HCT116 (cell line): ENCODE measurements at regions not wholly inside any gene's neighbourhood (a gene's known extent, or its start where the extent isn't known, plus 50 kb on each side); places are given as distances from the start of the nearest gene placed in this dataset.

ENCODE experiments used
- ATAC-seq: fragments of 200-7000 bp; cut with Tn5 transposase; 2 replicates; pipeline ENCODE4 v1.9.1; 2020; ENCODE audit warnings: mild to moderate bottlenecking, moderate library complexity
- BruUV-seq: library from RNA; stranded (reverse); fragments of 400-500 nt; replicated peaks from 2 replicates; lab custom pipeline; 2021; lab: Mats Ljungman, UMichigan
- CTCF ChIA-PET: fragments of 300-600 bp; sonication (Branson Sonifier 250); formaldehyde crosslinking; loops from one replicate; lab custom pipeline; 2021; ENCODE audit warnings: antibody characterized with exemption; lab: Charles Lee
- POLR2A ChIA-PET: fragments of 300-600, 350-600 bp; sonication (Branson Sonifier 250); formaldehyde crosslinking; loops from one replicate; lab custom pipeline; 2021; ENCODE audit warnings: antibody characterized with exemption; lab: Charles Lee
- RAD21 ChIA-PET, 2 experiments: fragments of 300-600 bp; sonication (Branson Sonifier 250); formaldehyde crosslinking; loops; one replicate each; lab custom pipeline; 2023; ENCODE audit warnings: low total read pairs in 2 of 2; ENCODE audit not compliant: uncharacterized antibody in 2 of 2, unreplicated experiment in 2 of 2, low non-redundant PET in 1 of 2; lab: Charles Lee
- DNase-seq: peaks from one replicate; pipeline ENCODE4 v3.0.0-alpha.2; 2010; ENCODE audit warnings: low read depth, low spot score
- H2AFZ ChIP-seq: fragments of 200-600 bp; shearing (Covaris generic), sonication (generic); 2 replicates; pipeline ENCODE4 v1.6.1; 2017; ENCODE audit warnings: low read depth, mixed run types, mixed read lengths, antibody characterized with exemption, low read length; ENCODE audit not compliant: poor library complexity, severe bottlenecking
- H3K27ac ChIP-seq: 2 replicates; pipeline ENCODE4 v1.5.1; 2012; ENCODE audit warnings: low read depth, low read length
- H3K27me3 ChIP-seq: fragments of 200-600 bp; sonication (generic); 2 replicates; pipeline ENCODE4 v1.6.1; 2016; ENCODE audit warnings: mixed run types, low read length, mixed read lengths; ENCODE audit not compliant: insufficient read depth
- H3K36me3 ChIP-seq, 2 experiments: fragments of 200-500 bp in 1 of 2; fragments of 200-600 bp in 1 of 2; sonication (Bioruptor generic) in 1 of 2; sonication (generic) in 1 of 2; 2 replicates each; pipeline versions ENCODE4 v1.5.1 to v1.6.1; 2014 to 2016; ENCODE audit warnings: low read length in 2 of 2, inconsistent platforms in 1 of 2, mixed read lengths in 1 of 2, mixed run types in 1 of 2; ENCODE audit not compliant: insufficient read depth in 2 of 2, control insufficient read depth in 1 of 2
- H3K4me1 ChIP-seq, 2 experiments: fragments of 200-600 bp in 1 of 2; sonication (generic) in 1 of 2; 2 replicates each; pipeline versions ENCODE4 v1.5.1 to v1.6.1; 2012 to 2017; ENCODE audit warnings: low read length in 2 of 2, inconsistent platforms in 1 of 2, mild to moderate bottlenecking in 1 of 2, mixed read lengths in 1 of 2, mixed run types in 1 of 2, moderate library complexity in 1 of 2; ENCODE audit not compliant: insufficient read depth in 2 of 2, control insufficient read depth in 1 of 2
- H3K4me2 ChIP-seq: fragments of 200-600 bp; sonication (generic); 2 replicates; pipeline ENCODE4 v1.6.1; 2017; ENCODE audit warnings: mixed run types, low read length, mixed read lengths
- H3K4me3 ChIP-seq, 2 experiments: fragments of 200-600 bp in 1 of 2; sonication (generic) in 1 of 2; replicated peaks in 1 of 2; 2 replicates each; pipeline ENCODE4 v1.5.1; 2011 to 2016; ENCODE audit warnings: low read length in 2 of 2, control low read depth in 1 of 2, low read depth in 1 of 2, mild to moderate bottlenecking in 1 of 2, mixed read lengths in 1 of 2, mixed run types in 1 of 2
- H3K79me2 ChIP-seq: fragments of 200-600 bp; sonication (generic); 2 replicates; pipeline ENCODE4 v1.6.1; 2017; ENCODE audit warnings: mild to moderate bottlenecking, mixed run types, low read length, moderate library complexity, mixed read lengths; ENCODE audit not compliant: insufficient read depth
- H3K9ac ChIP-seq: fragments of 200-600 bp; sonication (generic); 2 replicates; pipeline ENCODE4 v1.6.1; 2016; ENCODE audit warnings: low read length, mixed read lengths
- H3K9me2 ChIP-seq: fragments of 200-600 bp; sonication (generic), shearing (Covaris generic); 2 replicates; pipeline ENCODE4 v1.6.1; 2017; ENCODE audit warnings: mixed run types, mild to moderate bottlenecking, moderate library complexity; ENCODE audit not compliant: insufficient read depth
- H3K9me3 ChIP-seq, 2 experiments: fragments of 200-500 bp in 1 of 2; fragments of 200-600 bp in 1 of 2; sonication (Bioruptor generic) in 1 of 2; sonication (generic) in 1 of 2; 2 replicates each; pipeline ENCODE4 v1.6.1; 2014 to 2017; ENCODE audit warnings: low read length in 2 of 2, mixed read lengths in 2 of 2, inconsistent platforms in 1 of 2, low read depth in 1 of 2, mild to moderate bottlenecking in 1 of 2, mixed run types in 1 of 2, moderate library complexity in 1 of 2; ENCODE audit not compliant: control insufficient read depth in 1 of 2, insufficient read depth in 1 of 2
- H4K20me1 ChIP-seq: fragments of 200-600 bp; sonication (generic), shearing (Covaris generic); 2 replicates; pipeline ENCODE4 v1.6.1; 2017; ENCODE audit warnings: mixed run types, mild to moderate bottlenecking, moderate library complexity; ENCODE audit not compliant: insufficient read depth
- CBX3 ChIP-seq: IDR thresholded peaks from 2 replicates; pipeline ENCODE4 v1.6.1; 2012; ENCODE audit warnings: low read depth
- CEBPB ChIP-seq: IDR thresholded peaks from 2 replicates; pipeline ENCODE4 v1.6.1; 2012; ENCODE audit warnings: low read depth
- FOSL1 ChIP-seq: IDR thresholded peaks from 2 replicates; pipeline ENCODE4 v1.6.1; 2012; ENCODE audit warnings: low read depth
- MAX ChIP-seq: IDR thresholded peaks from 2 replicates; pipeline ENCODE4 v1.6.1; 2012
- REST ChIP-seq: IDR thresholded peaks from 2 replicates; pipeline ENCODE4 v1.6.1; 2012; ENCODE audit warnings: low read depth
- ZFX ChIP-seq: fragments of 450-650 bp; IDR thresholded peaks from 2 replicates; pipeline ENCODE4 v1.6.1; 2017
- intact Hi-C: fragments of 100-400 bp; cut with micrococcal nuclease; formaldehyde crosslinking; loops from 2 replicates; pipeline ENCODE4 v1.10.0; 2022
- TF ChIP-seq, protein P1 (sequence below): IDR thresholded peaks from 2 replicates; pipeline ENCODE4 v1.6.1; 2012

GRCh38 chr9:113808391-113809358, 67.4 kb upstream of the ZNF618 start:
- no peaks in the 10 kb centered on the region for H3K36me3 ChIP-seq
- ChIA-PET CTCF (interaction anchor here (1.0 to 1.4 kb wide), 5 partner anchors 10 to 482 kb away, joined by 3 to 9 read pairs (median 4); no protein-coding TSS in a partner anchor), POLR2A (no interaction called here), RAD21 (no interaction called here)
- H4K20me1 ChIP-seq, result no peaks in the 10 kb centered on the region
- no peaks in the 10 kb centered on the region for H3K79me2 ChIP-seq
- H3K4me3 ChIP-seq, result no peak overlapping the region
- intact Hi-C loops, result loop anchor here (5.0 kb wide), 1 partner anchor 154 kb away; no protein-coding TSS in a partner anchor
- H3K4me2 ChIP-seq, result peak overlapping the region; percentile 26; the same call in 1 of the 2 replicates
- no peak overlapping the region for H3K27ac ChIP-seq
- TF ChIP-seq REST (no peak), MAX (peak; percentile 48), CEBPB (peak; percentile 92), ZFX (no peak), CBX3 (peak; percentile 54), FOSL1 (0 out of 2 replicates have a peak, but pooled peaks have one; percentile 4)
- TF ChIP-seq, protein P1, sequence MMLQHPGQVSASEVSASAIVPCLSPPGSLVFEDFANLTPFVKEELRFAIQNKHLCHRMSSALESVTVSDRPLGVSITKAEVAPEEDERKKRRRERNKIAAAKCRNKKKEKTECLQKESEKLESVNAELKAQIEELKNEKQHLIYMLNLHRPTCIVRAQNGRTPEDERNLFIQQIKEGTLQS, result peak; percentile 89
- no peaks in the 10 kb centered on the region for H3K9me3 ChIP-seq
- peak; percentile 26 for DNase-seq
- no peak overlapping the region for H3K9ac ChIP-seq
- H3K9me2 ChIP-seq, result no peaks in the 10 kb centered on the region
- H3K4me1 ChIP-seq, result peaks cover 0 to 20% of the 10 kb centered on the region in 2 experiments; a peak in 1 of 4 replicates
- peak; percentile 54 for ATAC-seq
- no TSS peak for BruUV-seq
- peak overlapping the region; percentile 53 for H2AFZ ChIP-seq
- H3K27me3 ChIP-seq, result no peaks in the 10 kb centered on the region
